ENCODE measurements at regions not wholly inside any gene's neighbourhood (a gene's known extent, or its start where the extent isn't known, plus 50 kb on each side); places are given as distances from the start of the nearest gene placed in this dataset.

- TF ChIP-seq EZH2 (IDR thresholded peaks at IDR 0.05; ENCODE audit: low read length) (no peak), CTCF (optimal IDR thresholded peaks at IDR 0.05 in 1 of 3, IDR thresholded peaks at IDR 0.05 in 1 of 3, conservative IDR thresholded peaks at IDR 0.05 in 1 of 3; ENCODE audit: extremely low read depth in 1 of 3, insufficient read depth in 2 of 3, low read length in 3 of 3) (no peak)
- FAIRE-seq (no peak), DNase-seq (ENCODE audit: low read depth, low spot score) (no peak)
- H3K4me1 ChIP-seq (ENCODE audit: control insufficient read depth, extremely low read depth, insufficient read depth, low read length): no peaks in the 10 kb centered on the region
- H3K9me1 ChIP-seq (ENCODE audit: control insufficient read depth, extremely low read depth, insufficient read depth, low read length): no peaks in the 10 kb centered on the region
- H3K4me3 ChIP-seq (ENCODE audit: control insufficient read depth in 2 of 3, extremely low read depth in 1 of 3, insufficient read depth in 2 of 3, low read depth in 1 of 3, low read length in 3 of 3): no peak overlapping the region
- no peak overlapping the region for H2AFZ ChIP-seq (ENCODE audit: control insufficient read depth, low read length)
- no peak overlapping the region for H3K9ac ChIP-seq (ENCODE audit: control insufficient read depth, extremely low read depth, insufficient read depth, low read length)
- H3K4me2 ChIP-seq (ENCODE audit: control insufficient read depth, extremely low read depth, insufficient read depth, low read depth, low read length): no peak overlapping the region
- no peaks in the 10 kb centered on the region for H3K36me3 ChIP-seq (ENCODE audit: control insufficient read depth in 2 of 2, extremely low read depth in 1 of 2, insufficient read depth in 2 of 2, low read length in 2 of 2)
- H3K27me3 ChIP-seq (ENCODE audit: control insufficient read depth, extremely low read depth, insufficient read depth, low read length): no peaks in the 10 kb centered on the region
- no peaks in the 10 kb centered on the region for H3K79me2 ChIP-seq (ENCODE audit: control insufficient read depth, insufficient read depth, low read length)
- no peak overlapping the region for H3K27ac ChIP-seq (ENCODE audit: control insufficient read depth, insufficient read depth, low read length)
- no peaks in the 10 kb centered on the region for H3K9me3 ChIP-seq (ENCODE audit: control insufficient read depth, low read depth, low read length)
- H4K20me1 ChIP-seq (ENCODE audit: control insufficient read depth, extremely low read depth, insufficient read depth, low read length): no peaks in the 10 kb centered on the region
- dilution Hi-C loops (cut with MboI; ENCODE audit: extremely low pct_ligation_motif_present, low sequenced_read_pairs): no loop called here
These were observed 506.1 kb upstream of the AKR1E2 start for GRCh38 chr10:4319870-4320367.

DNA sequence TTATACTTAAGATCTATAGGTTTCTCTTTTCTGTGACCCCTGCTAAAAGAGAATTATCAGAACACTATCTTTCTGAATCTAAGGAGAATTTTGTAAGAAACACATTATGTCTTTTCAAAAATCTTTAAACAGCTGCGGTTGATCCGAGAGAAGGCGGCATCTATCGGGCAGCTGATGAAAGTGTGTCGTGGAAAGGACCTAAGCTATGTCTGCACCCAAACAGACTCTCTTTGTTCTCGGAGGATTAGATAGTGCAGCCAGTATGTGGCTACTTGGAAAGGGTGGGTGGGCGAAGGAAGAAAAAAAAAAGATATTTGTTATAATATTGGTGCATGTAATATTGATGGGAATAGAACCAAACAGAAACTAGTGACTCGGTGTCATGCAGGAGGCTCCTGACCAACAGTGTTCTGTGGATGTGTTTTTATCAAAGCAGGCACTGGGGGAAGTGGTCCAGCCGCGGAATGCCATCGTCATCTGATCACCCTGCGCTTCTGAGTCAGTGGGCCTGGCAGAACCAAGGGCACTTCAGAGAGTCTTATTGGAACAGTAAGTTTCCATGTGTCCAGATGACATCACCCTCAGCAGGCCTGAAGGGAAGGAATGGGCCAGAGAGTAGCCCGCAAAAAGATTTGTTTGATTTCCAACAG is 509.7 kb upstream of the AKR1E2 start:
- Histone ChIP-seq H3K9me1 (ENCODE audit: control insufficient read depth, extremely low read depth, insufficient read depth, low read length) (no peaks in the 10 kb centered on the region), H3K9me3 (ENCODE audit: control insufficient read depth, low read depth, low read length) (no peaks in the 10 kb centered on the region), H3K4me3 (ENCODE audit: control insufficient read depth in 2 of 3, extremely low read depth in 1 of 3, insufficient read depth in 2 of 3, low read depth in 1 of 3, low read length in 3 of 3) (no peak overlapping the region), H3K27ac (ENCODE audit: control insufficient read depth, insufficient read depth, low read length) (no peak overlapping the region), H3K9ac (ENCODE audit: control insufficient read depth, extremely low read depth, insufficient read depth, low read length) (no peak overlapping the region), H3K4me2 (ENCODE audit: control insufficient read depth, extremely low read depth, insufficient read depth, low read depth, low read length) (no peak overlapping the region), H2AFZ (ENCODE audit: control insufficient read depth, low read length) (no peak overlapping the region), H3K27me3 (ENCODE audit: control insufficient read depth, extremely low read depth, insufficient read depth, low read length) (no peaks in the 10 kb centered on the region), H4K20me1 (ENCODE audit: control insufficient read depth, extremely low read depth, insufficient read depth, low read length) (no peaks in the 10 kb centered on the region), H3K4me1 (ENCODE audit: control insufficient read depth, extremely low read depth, insufficient read depth, low read length) (no peaks in the 10 kb centered on the region), H3K36me3 (ENCODE audit: control insufficient read depth in 2 of 2, extremely low read depth in 1 of 2, insufficient read depth in 2 of 2, low read length in 2 of 2) (no peaks in the 10 kb centered on the region), H3K79me2 (ENCODE audit: control insufficient read depth, insufficient read depth, low read length) (no peaks in the 10 kb centered on the region)
- dilution Hi-C loops (cut with MboI; ENCODE audit: extremely low pct_ligation_motif_present, low sequenced_read_pairs): no loop called here
- TF ChIP-seq CTCF (optimal IDR thresholded peaks at IDR 0.05 in 1 of 3, IDR thresholded peaks at IDR 0.05 in 1 of 3, conservative IDR thresholded peaks at IDR 0.05 in 1 of 3; ENCODE audit: extremely low read depth in 1 of 3, insufficient read depth in 2 of 3, low read length in 3 of 3) (no peak), EZH2 (IDR thresholded peaks at IDR 0.05; ENCODE audit: low read length) (no peak)
- FAIRE-seq (no peak), DNase-seq (ENCODE audit: low read depth, low spot score) (no peak)

All from keratinocyte (primary cell).